CD4-positive, alpha-beta T cell treated with Interleukin-4 for 1 hour (primary cell): ENCODE measurements at regions not wholly inside any gene's neighbourhood (a gene's known extent, or its start where the extent isn't known, plus 50 kb on each side); places are given as distances from the start of the nearest gene placed in this dataset.

Experiments
- DNase-seq, 2 donors: peaks; one replicate each; pipeline ENCODE4 v3.0.0-alpha.2; 2020 to 2022

GRCh38 chr4:23390246-23390645 lies 499.6 kb downstream of the PPARGC1A start:
- DNase-seq, result no peak

- DNase-seq, result no peak
These were observed 501.0 kb downstream of the PPARGC1A start for GRCh38 chr4:23388699-23389395.

- no peak for DNase-seq
These were observed 501.6 kb downstream of the PPARGC1A start for GRCh38 chr4:23388255-23388654.

GRCh38 chr4:23384741-23385140 lies 505.1 kb downstream of the PPARGC1A start:
- no peak for DNase-seq

- no peak for DNase-seq
These were observed 507.0 kb downstream of the PPARGC1A start for GRCh38 chr4:23382879-23383278.

- no peak for DNase-seq
These were observed 515.6 kb downstream of the PPARGC1A start for GRCh38 chr4:23374259-23374658.

GRCh38 chr4:23373261-23373660 lies 516.6 kb downstream of the PPARGC1A start:
- no peak for DNase-seq

- no peak for DNase-seq
These were observed 518.3 kb downstream of the PPARGC1A start for GRCh38 chr4:23371533-23371932.

GRCh38 chr4:23369331-23369730 lies 520.5 kb downstream of the PPARGC1A start:
- DNase-seq, result no peak

- no peak for DNase-seq
These were observed 521.7 kb downstream of the PPARGC1A start for GRCh38 chr4:23368081-23368697.

GRCh38 chr4:23366557-23366906 lies 523.3 kb downstream of the PPARGC1A start:
- no peak for DNase-seq

- DNase-seq, result no peak
These were observed 523.8 kb downstream of the PPARGC1A start for GRCh38 chr4:23365871-23366556.

GRCh38 chr4:23365086-23365485 lies 524.8 kb downstream of the PPARGC1A start:
- no peak for DNase-seq

- DNase-seq, result no peak
These were observed 525.7 kb downstream of the PPARGC1A start for GRCh38 chr4:23364167-23364566.

- no peak for DNase-seq
These were observed 528.4 kb downstream of the PPARGC1A start for GRCh38 chr4:23361453-23361852.

- DNase-seq, result no peak
These were observed 529.1 kb downstream of the PPARGC1A start for GRCh38 chr4:23360718-23361117.

- no peak for DNase-seq
These were observed 534.6 kb downstream of the PPARGC1A start for GRCh38 chr4:23355258-23355657.

- DNase-seq, result no peak
These were observed 536.6 kb downstream of the PPARGC1A start for GRCh38 chr4:23353200-23353599.

GRCh38 chr4:23348789-23349498 lies 540.9 kb downstream of the PPARGC1A start:
- DNase-seq, result no peak

GRCh38 chr4:23337292-23337691 lies 552.6 kb downstream of the PPARGC1A start:
- no peak for DNase-seq

GRCh38 chr4:23333946-23334878 lies 555.6 kb downstream of the PPARGC1A start:
- DNase-seq, result peak; percentile 33 to 71

- peak in 1 of 2 donors; percentile 53 for DNase-seq
These were observed 556.3 kb downstream of the PPARGC1A start for GRCh38 chr4:23333556-23333945.
